Peyer's patch (tissue), 4 donors: ENCODE measurements at regions not wholly inside any gene's neighbourhood (a gene's known extent, or its start where the extent isn't known, plus 50 kb on each side); places are given as distances from the start of the nearest gene placed in this dataset.

ENCODE experiments used
- CTCF ChIP-seq, 6 experiments: fragments of 450-650 bp in 4 of 6; fragments of 200-600 bp in 2 of 6; sonication (generic) in 1 of 6; IDR thresholded peaks; one replicate each; pipeline ENCODE4 v1.5.1; 2017 to 2019; ENCODE audit warnings: antibody characterized with exemption in 6 of 6, mild to moderate bottlenecking in 3 of 6, moderate library complexity in 1 of 6
- POLR2A ChIP-seq, 2 donors: fragments of 450-650 bp; IDR thresholded peaks; one replicate each; pipeline ENCODE4 v1.5.1; 2017; ENCODE audit warnings: antibody characterized with exemption in 2 of 2, mild to moderate bottlenecking in 2 of 2, moderate library complexity in 2 of 2

GRCh38 chr18:29307982-29308381, 1131.1 kb upstream of the CDH2 start:
- TF ChIP-seq POLR2A (IDR thresholded peaks at IDR 0.05) (no peak), CTCF (IDR thresholded peaks at IDR 0.05) (no peak)
